Breast epithelium (tissue), 3 donors: ENCODE measurements at regions not wholly inside any gene's neighbourhood (a gene's known extent, or its start where the extent isn't known, plus 50 kb on each side); places are given as distances from the start of the nearest gene placed in this dataset.
"Not testable (repeated sequence)": the region's sequence is repeated elsewhere in the genome, so short reads cannot be mapped to it uniquely, and the experiment has no call there.

Experiments
- POLR2AphosphoS5 ChIP-seq, 3 donors: sonication (generic); formaldehyde crosslinking; IDR thresholded peaks; one replicate each; pipeline ENCODE4 v1.6.1; 2017; ENCODE audit warnings: antibody characterized with exemption in 3 of 3
- TF ChIP-seq, protein P1 (sequence below), 3 donors: fragments of 450-650 bp; IDR thresholded peaks; one replicate each; pipeline ENCODE4 v1.5.1; 2016 to 2017; ENCODE audit warnings: antibody characterized with exemption in 3 of 3, mild to moderate bottlenecking in 3 of 3, moderate library complexity in 3 of 3

DNA sequence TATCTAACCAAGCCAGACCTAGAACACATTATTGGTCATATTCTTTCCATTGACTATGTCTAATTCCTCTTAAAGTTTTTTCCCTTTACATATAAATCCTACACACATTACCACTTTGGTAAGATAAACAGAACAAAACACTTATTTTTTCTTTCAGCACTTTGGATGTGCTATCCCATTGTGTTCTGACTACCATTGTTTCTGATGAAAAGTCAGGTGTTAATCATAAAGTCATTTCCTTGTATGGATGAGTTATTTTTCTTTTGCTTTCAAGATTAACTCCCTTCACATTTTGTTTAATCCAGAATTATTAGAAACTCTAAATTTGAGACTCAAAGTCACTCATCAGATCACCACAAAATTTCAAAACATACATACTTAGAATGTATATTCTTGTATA is 504.4 kb upstream of the ZNF337 start:
- TF ChIP-seq, protein P1, sequence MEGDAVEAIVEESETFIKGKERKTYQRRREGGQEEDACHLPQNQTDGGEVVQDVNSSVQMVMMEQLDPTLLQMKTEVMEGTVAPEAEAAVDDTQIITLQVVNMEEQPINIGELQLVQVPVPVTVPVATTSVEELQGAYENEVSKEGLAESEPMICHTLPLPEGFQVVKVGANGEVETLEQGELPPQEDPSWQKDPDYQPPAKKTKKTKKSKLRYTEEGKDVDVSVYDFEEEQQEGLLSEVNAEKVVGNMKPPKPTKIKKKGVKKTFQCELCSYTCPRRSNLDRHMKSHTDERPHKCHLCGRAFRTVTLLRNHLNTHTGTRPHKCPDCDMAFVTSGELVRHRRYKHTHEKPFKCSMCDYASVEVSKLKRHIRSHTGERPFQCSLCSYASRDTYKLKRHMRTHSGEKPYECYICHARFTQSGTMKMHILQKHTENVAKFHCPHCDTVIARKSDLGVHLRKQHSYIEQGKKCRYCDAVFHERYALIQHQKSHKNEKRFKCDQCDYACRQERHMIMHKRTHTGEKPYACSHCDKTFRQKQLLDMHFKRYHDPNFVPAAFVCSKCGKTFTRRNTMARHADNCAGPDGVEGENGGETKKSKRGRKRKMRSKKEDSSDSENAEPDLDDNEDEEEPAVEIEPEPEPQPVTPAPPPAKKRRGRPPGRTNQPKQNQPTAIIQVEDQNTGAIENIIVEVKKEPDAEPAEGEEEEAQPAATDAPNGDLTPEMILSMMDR (IDR thresholded peaks at IDR 0.05), result not testable (repeated sequence)
- not testable (repeated sequence) for TF ChIP-seq POLR2AphosphoS5 (IDR thresholded peaks at IDR 0.05)
